A549 (cell line): ENCODE measurements at regions not wholly inside any gene's neighbourhood (a gene's known extent, or its start where the extent isn't known, plus 50 kb on each side); places are given as distances from the start of the nearest gene placed in this dataset.

Experiments used
- EP300 ChIP-seq, 2 experiments: fragments of >200 bp; sonication (Bioruptor Twin); formaldehyde crosslinking; IDR thresholded peaks; 2 replicates in 1 of 2; 3 replicates in 1 of 2; pipeline ENCODE4 v1.6.1; 2016 to 2017
- ESRRA ChIP-seq: fragments of 150-350 bp; IDR thresholded peaks from 2 replicates; pipeline ENCODE4 v1.6.1; 2014; ENCODE audit warnings: mild to moderate bottlenecking, low read length, borderline replicate concordance
- FOSL2 ChIP-seq, 2 experiments: fragments of 450-650 bp in 1 of 2; fragments of >200 bp in 1 of 2; sonication (Bioruptor Twin) in 1 of 2; formaldehyde crosslinking; IDR thresholded peaks; 2 replicates each; pipeline versions ENCODE4 v1.5.0 to v1.6.1; 2016 to 2020; ENCODE audit warnings: mild to moderate bottlenecking in 1 of 2, moderate library complexity in 1 of 2
- JUN ChIP-seq, 2 experiments: fragments of >200 bp; sonication (Bioruptor Twin); formaldehyde crosslinking; IDR thresholded peaks; 2 replicates in 1 of 2; 3 replicates in 1 of 2; pipeline ENCODE4 v1.6.1; 2016 to 2017
- KDM5A ChIP-seq: fragments of 200-600 bp; sonication (generic); IDR thresholded peaks from 2 replicates; pipeline ENCODE4 v1.6.1; 2016; ENCODE audit warnings: antibody characterized with exemption, mild to moderate bottlenecking
- MAFK ChIP-seq: fragments of 450-650 bp; IDR thresholded peaks from 2 replicates; pipeline ENCODE4 v1.6.1; 2014; ENCODE audit not compliant: partially characterized antibody
- NFE2L2 ChIP-seq: fragments of 150-350 bp; conservative IDR thresholded peaks from 2 replicates; pipeline ENCODE4 v1.6.1; 2014; ENCODE audit warnings: low read length
- RAD21 ChIP-seq, 2 experiments: fragments of >200 bp in 1 of 2; sonication (Bioruptor Twin) in 1 of 2; formaldehyde crosslinking in 1 of 2; IDR thresholded peaks in 1 of 2; conservative IDR thresholded peaks in 1 of 2; 2 replicates in 1 of 2; 3 replicates in 1 of 2; pipeline ENCODE4 v1.6.1; 2012 to 2018; ENCODE audit warnings: inconsistent platforms in 1 of 2
- TF ChIP-seq, protein P1 (sequence below): fragments of >200 bp; sonication (Bioruptor Twin); formaldehyde crosslinking; IDR thresholded peaks from 3 replicates; pipeline ENCODE4 v1.5.1; 2016
- TF ChIP-seq, protein P2 (sequence below): fragments of 200-600 bp; sonication (generic); IDR thresholded peaks from 2 replicates; pipeline ENCODE4 v1.6.1; 2016; ENCODE audit warnings: antibody characterized with exemption, mild to moderate bottlenecking, moderate library complexity

DNA sequence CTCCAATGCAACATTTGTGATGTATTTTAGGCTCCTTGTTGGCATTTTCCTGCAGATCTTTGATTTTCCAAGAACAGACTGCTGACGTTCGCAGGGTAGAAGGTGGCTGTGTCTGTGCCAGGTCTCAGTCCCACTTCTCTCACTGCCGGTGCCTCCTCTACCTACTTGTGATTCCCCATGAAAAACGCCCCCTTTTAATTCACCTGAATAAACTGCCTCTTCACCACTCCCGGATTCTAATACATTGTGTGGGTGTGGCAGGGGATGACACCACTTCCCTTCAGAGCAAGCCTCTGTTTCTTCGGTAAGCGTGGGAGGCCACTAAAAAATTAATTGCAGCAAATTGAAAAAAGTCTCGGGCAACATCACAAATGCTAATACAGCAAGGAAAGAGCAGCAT is 96.1 kb upstream of the FAM9B start:
- TF ChIP-seq NFE2L2 (no peak), RAD21 (conservative IDR thresholded peaks at IDR 0.05 in 1 of 2, IDR thresholded peaks at IDR 0.05 in 1 of 2) (no peak), FOSL2 (IDR thresholded peaks at IDR 0.05) (no peak), FOSL2 (CRISPR knock-in tag; IDR thresholded peaks at IDR 0.05) (no peak), KDM5A (no peak), ESRRA (no peak), JUN (IDR thresholded peaks at IDR 0.05) (no peak), MAFK (no peak), EP300 (IDR thresholded peaks at IDR 0.05) (no peak)
- TF ChIP-seq, protein P1, sequence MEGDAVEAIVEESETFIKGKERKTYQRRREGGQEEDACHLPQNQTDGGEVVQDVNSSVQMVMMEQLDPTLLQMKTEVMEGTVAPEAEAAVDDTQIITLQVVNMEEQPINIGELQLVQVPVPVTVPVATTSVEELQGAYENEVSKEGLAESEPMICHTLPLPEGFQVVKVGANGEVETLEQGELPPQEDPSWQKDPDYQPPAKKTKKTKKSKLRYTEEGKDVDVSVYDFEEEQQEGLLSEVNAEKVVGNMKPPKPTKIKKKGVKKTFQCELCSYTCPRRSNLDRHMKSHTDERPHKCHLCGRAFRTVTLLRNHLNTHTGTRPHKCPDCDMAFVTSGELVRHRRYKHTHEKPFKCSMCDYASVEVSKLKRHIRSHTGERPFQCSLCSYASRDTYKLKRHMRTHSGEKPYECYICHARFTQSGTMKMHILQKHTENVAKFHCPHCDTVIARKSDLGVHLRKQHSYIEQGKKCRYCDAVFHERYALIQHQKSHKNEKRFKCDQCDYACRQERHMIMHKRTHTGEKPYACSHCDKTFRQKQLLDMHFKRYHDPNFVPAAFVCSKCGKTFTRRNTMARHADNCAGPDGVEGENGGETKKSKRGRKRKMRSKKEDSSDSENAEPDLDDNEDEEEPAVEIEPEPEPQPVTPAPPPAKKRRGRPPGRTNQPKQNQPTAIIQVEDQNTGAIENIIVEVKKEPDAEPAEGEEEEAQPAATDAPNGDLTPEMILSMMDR, result no peak
- TF ChIP-seq, protein P2, sequence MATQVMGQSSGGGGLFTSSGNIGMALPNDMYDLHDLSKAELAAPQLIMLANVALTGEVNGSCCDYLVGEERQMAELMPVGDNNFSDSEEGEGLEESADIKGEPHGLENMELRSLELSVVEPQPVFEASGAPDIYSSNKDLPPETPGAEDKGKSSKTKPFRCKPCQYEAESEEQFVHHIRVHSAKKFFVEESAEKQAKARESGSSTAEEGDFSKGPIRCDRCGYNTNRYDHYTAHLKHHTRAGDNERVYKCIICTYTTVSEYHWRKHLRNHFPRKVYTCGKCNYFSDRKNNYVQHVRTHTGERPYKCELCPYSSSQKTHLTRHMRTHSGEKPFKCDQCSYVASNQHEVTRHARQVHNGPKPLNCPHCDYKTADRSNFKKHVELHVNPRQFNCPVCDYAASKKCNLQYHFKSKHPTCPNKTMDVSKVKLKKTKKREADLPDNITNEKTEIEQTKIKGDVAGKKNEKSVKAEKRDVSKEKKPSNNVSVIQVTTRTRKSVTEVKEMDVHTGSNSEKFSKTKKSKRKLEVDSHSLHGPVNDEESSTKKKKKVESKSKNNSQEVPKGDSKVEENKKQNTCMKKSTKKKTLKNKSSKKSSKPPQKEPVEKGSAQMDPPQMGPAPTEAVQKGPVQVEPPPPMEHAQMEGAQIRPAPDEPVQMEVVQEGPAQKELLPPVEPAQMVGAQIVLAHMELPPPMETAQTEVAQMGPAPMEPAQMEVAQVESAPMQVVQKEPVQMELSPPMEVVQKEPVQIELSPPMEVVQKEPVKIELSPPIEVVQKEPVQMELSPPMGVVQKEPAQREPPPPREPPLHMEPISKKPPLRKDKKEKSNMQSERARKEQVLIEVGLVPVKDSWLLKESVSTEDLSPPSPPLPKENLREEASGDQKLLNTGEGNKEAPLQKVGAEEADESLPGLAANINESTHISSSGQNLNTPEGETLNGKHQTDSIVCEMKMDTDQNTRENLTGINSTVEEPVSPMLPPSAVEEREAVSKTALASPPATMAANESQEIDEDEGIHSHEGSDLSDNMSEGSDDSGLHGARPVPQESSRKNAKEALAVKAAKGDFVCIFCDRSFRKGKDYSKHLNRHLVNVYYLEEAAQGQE, result no peak
